GM19467 (cell line): ENCODE measurements at regions not wholly inside any gene's neighbourhood (a gene's known extent, or its start where the extent isn't known, plus 50 kb on each side); places are given as distances from the start of the nearest gene placed in this dataset.

Source experiments
- ATAC-seq: cut with Tn5 transposase; IDR thresholded peaks from one replicate; pipeline ENCODE4 v1.9.1; 2021; ENCODE audit warnings: mild to moderate bottlenecking, moderate library complexity; ENCODE audit not compliant: unreplicated experiment

- ATAC-seq = no peak
Measured at GRCh38 chr10:29857843-29858701, 201.3 kb downstream of the JCAD start.

- ATAC-seq = no peak
Measured at GRCh38 chr10:29856295-29856694, 203.1 kb downstream of the JCAD start.

GRCh38 chr10:29853913-29854312 is 205.5 kb downstream of the JCAD start:
- ATAC-seq = no peak

- ATAC-seq = no peak
Measured at GRCh38 chr10:29851241-29851640, 208.1 kb downstream of the JCAD start.

- ATAC-seq = no peak
Measured at GRCh38 chr10:29850371-29850770, 209.0 kb downstream of the JCAD start.

GRCh38 chr10:29849886-29850285 is 209.5 kb downstream of the JCAD start:
- ATAC-seq = no peak

GRCh38 chr10:29849126-29849833 is 210.1 kb downstream of the JCAD start:
- no peak for ATAC-seq

- ATAC-seq = no peak
Measured at GRCh38 chr10:29846881-29847280, 212.1 kb upstream of the SVIL start.

- no peak for ATAC-seq
Measured at GRCh38 chr10:29845166-29845565, 210.4 kb upstream of the SVIL start.

- no peak for ATAC-seq
Measured at GRCh38 chr10:29843143-29843542, 208.4 kb upstream of the SVIL start.

GRCh38 chr10:29841724-29842649 is 207.2 kb upstream of the SVIL start:
- ATAC-seq = no peak

- no peak for ATAC-seq
Measured at GRCh38 chr10:29840516-29841276, 205.9 kb upstream of the SVIL start.

GRCh38 chr10:29839826-29840515 is 205.2 kb upstream of the SVIL start:
- ATAC-seq = no peak

- ATAC-seq = no peak
Measured at GRCh38 chr10:29838539-29838938, 203.8 kb upstream of the SVIL start.

- no peak for ATAC-seq
Measured at GRCh38 chr10:29837586-29837985, 202.8 kb upstream of the SVIL start.

- no peak for ATAC-seq
Measured at GRCh38 chr10:29836396-29836795, 201.6 kb upstream of the SVIL start.

- no peak for ATAC-seq
Measured at GRCh38 chr10:29835055-29835454, 200.3 kb upstream of the SVIL start.

GRCh38 chr10:29830531-29831512 is 196.1 kb upstream of the SVIL start:
- no peak for ATAC-seq

- ATAC-seq = no peak
Measured at GRCh38 chr10:29829776-29830175, 195.0 kb upstream of the SVIL start.
